Osteocyte (in vitro differentiated cells): ENCODE measurements at regions not wholly inside any gene's neighbourhood (a gene's known extent, or its start where the extent isn't known, plus 50 kb on each side); places are given as distances from the start of the nearest gene placed in this dataset.

Source experiments
- DNase-seq: peaks from one replicate; pipeline ENCODE4 v3.0.0; 2021; ENCODE audit warnings: mixed read lengths; ENCODE audit not compliant: unreplicated experiment; ENCODE audit errors: extremely low spot score
- H3K27ac Mint-ChIP-seq: one replicate; pipeline ENCODE4 v1.8.0; 2021; ENCODE audit warnings: mild to moderate bottlenecking, mixed read lengths; ENCODE audit not compliant: unreplicated experiment
- H3K27me3 Mint-ChIP-seq: one replicate; pipeline ENCODE4 v1.8.0; 2021; ENCODE audit warnings: mixed read lengths; ENCODE audit not compliant: unreplicated experiment
- H3K36me3 Mint-ChIP-seq: one replicate; pipeline ENCODE4 v1.8.0; 2021; ENCODE audit warnings: mixed read lengths; ENCODE audit not compliant: unreplicated experiment
- H3K4me1 Mint-ChIP-seq: one replicate; pipeline ENCODE4 v1.8.0; 2021; ENCODE audit warnings: mixed read lengths; ENCODE audit not compliant: unreplicated experiment
- H3K4me3 Mint-ChIP-seq: one replicate; pipeline ENCODE4 v1.8.0; 2021; ENCODE audit warnings: mild to moderate bottlenecking, moderate library complexity, mixed read lengths; ENCODE audit not compliant: unreplicated experiment
- H3K9me3 Mint-ChIP-seq: one replicate; pipeline ENCODE4 v1.8.0; 2021; ENCODE audit warnings: mixed read lengths; ENCODE audit not compliant: unreplicated experiment
- TF ChIP-seq, protein P1 (sequence below): fragments of 200-600 bp; sonication (generic); IDR thresholded peaks from 2 replicates; pipeline ENCODE4 v1.5.0; 2021; ENCODE audit warnings: antibody characterized with exemption, mild to moderate bottlenecking, moderate library complexity

DNA sequence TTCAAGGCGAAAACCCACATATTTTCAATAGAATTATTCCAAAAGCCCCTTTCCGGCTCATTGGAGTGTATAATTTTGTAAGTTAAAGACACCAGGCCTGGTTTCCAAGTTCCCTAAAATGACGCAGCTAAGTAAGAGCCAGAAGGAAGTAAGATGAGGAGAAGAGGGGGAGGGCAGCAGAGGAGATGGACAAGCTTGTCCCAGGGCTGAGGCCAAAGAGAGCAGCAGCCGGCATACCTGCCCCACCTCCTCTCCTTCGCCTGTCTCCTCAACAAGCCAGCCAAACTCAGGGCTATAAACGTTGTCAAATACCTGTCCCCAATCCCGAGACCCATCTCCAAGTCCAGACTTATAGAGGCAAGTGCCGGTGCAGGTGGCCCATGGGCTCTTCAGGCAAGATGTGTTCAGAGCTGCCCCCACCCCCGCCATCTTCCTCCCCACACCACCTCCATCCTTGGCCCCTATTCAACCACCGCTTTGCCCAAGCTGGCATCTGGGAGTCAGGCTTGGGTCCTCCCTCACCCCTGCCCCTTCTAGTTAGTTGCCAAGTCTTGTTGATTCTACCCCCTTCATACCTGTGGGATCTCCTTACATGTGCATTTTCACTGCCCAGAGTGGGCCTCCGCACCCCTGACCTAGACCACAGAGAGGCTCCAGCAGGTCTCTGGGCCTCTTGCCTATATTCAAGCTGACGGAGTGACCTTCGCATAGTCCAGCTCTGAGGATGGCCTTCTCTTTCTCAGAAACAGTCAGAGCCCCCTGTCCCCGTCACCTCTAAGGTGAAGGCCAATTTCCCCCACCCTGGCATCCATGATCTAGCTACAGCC is 75.7 kb upstream of the SIRPA start:
- H3K36me3 Mint-ChIP-seq, result no peaks in the 10 kb centered on the region
- TF ChIP-seq, protein P1, sequence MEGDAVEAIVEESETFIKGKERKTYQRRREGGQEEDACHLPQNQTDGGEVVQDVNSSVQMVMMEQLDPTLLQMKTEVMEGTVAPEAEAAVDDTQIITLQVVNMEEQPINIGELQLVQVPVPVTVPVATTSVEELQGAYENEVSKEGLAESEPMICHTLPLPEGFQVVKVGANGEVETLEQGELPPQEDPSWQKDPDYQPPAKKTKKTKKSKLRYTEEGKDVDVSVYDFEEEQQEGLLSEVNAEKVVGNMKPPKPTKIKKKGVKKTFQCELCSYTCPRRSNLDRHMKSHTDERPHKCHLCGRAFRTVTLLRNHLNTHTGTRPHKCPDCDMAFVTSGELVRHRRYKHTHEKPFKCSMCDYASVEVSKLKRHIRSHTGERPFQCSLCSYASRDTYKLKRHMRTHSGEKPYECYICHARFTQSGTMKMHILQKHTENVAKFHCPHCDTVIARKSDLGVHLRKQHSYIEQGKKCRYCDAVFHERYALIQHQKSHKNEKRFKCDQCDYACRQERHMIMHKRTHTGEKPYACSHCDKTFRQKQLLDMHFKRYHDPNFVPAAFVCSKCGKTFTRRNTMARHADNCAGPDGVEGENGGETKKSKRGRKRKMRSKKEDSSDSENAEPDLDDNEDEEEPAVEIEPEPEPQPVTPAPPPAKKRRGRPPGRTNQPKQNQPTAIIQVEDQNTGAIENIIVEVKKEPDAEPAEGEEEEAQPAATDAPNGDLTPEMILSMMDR, result no peak
- DNase-seq, result no peak
- peaks cover 21% of the 10 kb centered on the region for H3K9me3 Mint-ChIP-seq
- no peak overlapping the region for H3K27ac Mint-ChIP-seq
- H3K4me1 Mint-ChIP-seq, result peaks cover 27% of the 10 kb centered on the region
- H3K27me3 Mint-ChIP-seq, result no peaks in the 10 kb centered on the region
- H3K4me3 Mint-ChIP-seq, result no peak overlapping the region

DNA sequence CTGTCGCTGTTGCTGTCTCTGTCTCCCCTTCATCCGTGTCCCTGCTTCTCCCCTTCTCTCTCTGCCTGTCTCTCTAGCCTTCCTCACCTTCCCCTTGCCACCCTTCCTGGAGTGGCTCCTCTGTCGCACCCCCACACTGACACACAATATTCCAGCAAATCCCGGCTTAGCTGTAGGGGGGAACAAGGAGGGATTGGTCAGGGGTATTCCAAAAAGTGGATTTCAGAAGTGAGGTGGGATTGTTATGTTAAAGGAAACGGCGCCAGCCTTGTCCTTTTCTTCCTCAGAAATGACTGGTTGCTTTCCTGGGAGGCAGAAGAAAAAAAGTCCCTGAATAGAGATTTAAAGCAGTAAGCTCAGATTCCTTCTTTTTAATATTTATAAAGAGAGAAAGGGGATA is 76.3 kb upstream of the SIRPA start:
- TF ChIP-seq, protein P1, result no peak

DNA sequence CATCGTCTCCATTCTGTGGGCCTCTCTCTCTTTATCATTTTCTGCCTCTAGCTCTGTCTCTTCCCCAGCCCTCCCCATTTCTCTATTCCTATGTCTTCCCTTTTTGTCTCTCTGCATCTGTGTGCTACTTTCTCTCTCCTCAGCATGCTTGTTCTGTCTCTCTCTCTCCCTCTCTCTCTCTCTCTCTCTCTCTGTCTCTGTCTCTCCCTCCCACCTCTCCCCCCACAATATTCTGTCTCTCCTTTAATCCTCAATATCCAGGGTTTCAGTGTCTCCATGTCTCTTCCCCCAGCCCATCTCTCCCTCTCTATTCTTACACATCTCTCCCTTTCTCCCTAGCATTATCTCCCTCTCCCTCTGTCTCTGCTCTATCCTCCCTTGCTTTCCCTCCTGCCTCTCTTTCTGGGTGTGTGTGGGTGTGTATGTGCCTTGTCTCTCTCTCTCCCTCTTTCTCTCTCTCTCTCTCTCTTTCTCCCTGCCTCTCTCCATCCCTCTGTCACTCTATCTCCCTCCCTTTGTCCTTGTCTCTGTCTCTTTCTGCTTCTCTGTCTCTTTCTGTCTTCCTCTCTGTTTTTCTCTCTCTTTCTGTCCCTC is 76.9 kb upstream of the SIRPA start:
- Mint-ChIP-seq H3K9me3 (peaks cover 21% of the 10 kb centered on the region), H3K27ac (no peak overlapping the region), H3K27me3 (no peaks in the 10 kb centered on the region), H3K36me3 (no peaks in the 10 kb centered on the region), H3K4me3 (no peak overlapping the region), H3K4me1 (peaks cover 38% of the 10 kb centered on the region)
- DNase-seq, result no peak
- TF ChIP-seq, protein P1, result no peak

More for the DNA sequence above, 76.3 kb upstream of the SIRPA start:
- H3K4me1 Mint-ChIP-seq, result peaks cover 33% of the 10 kb centered on the region
- no peaks in the 10 kb centered on the region for H3K36me3 Mint-ChIP-seq
- no peak for DNase-seq
- H3K27ac Mint-ChIP-seq, result no peak overlapping the region
- H3K4me3 Mint-ChIP-seq, result no peak overlapping the region
- no peaks in the 10 kb centered on the region for H3K27me3 Mint-ChIP-seq
- peaks cover 21% of the 10 kb centered on the region for H3K9me3 Mint-ChIP-seq

DNA sequence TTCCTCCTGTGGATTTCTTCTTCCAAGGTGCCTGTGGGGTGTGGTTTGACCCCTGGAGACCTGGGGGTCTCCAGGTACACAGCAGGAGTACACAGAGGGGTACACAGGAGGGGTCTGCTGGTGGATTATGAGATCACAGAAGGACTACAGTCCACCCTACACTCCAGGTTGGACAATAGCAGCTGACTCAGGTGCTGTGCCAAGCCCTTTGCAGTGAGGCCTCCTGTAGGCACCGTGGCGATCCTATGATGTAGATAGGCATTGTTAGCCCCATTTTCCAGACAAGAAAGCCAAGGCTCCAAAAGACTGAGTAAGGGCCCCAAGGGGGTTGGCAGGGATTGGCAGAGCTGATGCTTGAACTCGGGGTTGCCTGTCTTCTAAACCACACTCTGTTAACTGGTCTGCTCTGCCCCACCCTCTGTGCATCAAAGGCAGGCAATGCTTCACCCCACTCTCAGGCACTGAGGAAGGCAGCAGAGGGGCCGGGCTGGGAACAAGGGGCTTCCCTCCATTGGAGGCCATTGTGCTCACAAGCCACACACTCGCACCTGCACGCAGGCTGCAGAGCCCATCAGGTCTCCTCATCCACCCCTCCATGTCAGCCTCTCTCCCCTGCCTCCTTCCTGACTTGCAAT is 77.5 kb upstream of the SIRPA start:
- TF ChIP-seq, protein P1, result no peak
- peaks cover 45% of the 10 kb centered on the region for H3K4me1 Mint-ChIP-seq
- H3K27ac Mint-ChIP-seq, result no peak overlapping the region
- no peaks in the 10 kb centered on the region for H3K36me3 Mint-ChIP-seq
- no peaks in the 10 kb centered on the region for H3K27me3 Mint-ChIP-seq
- no peak for DNase-seq
- peaks cover 15% of the 10 kb centered on the region for H3K9me3 Mint-ChIP-seq
- H3K4me3 Mint-ChIP-seq, result no peak overlapping the region
